ENCODE measurements at regions not wholly inside any gene's neighbourhood (a gene's known extent, or its start where the extent isn't known, plus 50 kb on each side); places are given as distances from the start of the nearest gene placed in this dataset.

DNA sequence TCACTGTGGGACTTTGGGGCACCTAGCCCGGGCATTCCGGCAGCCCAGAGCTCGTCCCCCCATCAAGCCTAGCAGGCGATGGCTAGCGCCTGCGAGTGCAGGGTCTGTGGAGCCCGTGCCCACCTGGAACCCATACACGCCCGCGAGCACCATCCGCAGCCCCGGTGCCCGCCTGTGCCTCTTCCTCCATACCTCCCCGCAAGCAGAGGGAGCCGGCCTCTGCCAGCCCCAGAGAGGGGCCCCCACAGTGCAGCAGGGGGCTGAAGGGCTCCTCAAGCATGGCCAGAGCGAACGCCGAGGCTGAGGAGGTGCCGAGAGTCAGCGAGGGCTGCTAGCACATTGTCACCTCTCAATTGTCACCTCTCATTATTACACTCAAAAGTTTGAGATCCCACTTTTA is 167.8 kb upstream of the EPHA6 start:
- TF ChIP-seq, protein P1, sequence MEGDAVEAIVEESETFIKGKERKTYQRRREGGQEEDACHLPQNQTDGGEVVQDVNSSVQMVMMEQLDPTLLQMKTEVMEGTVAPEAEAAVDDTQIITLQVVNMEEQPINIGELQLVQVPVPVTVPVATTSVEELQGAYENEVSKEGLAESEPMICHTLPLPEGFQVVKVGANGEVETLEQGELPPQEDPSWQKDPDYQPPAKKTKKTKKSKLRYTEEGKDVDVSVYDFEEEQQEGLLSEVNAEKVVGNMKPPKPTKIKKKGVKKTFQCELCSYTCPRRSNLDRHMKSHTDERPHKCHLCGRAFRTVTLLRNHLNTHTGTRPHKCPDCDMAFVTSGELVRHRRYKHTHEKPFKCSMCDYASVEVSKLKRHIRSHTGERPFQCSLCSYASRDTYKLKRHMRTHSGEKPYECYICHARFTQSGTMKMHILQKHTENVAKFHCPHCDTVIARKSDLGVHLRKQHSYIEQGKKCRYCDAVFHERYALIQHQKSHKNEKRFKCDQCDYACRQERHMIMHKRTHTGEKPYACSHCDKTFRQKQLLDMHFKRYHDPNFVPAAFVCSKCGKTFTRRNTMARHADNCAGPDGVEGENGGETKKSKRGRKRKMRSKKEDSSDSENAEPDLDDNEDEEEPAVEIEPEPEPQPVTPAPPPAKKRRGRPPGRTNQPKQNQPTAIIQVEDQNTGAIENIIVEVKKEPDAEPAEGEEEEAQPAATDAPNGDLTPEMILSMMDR (conservative IDR thresholded peaks at IDR 0.05; ENCODE audit: low read depth, low read length): no peak
- no peak for TF ChIP-seq EZH2 (IDR thresholded peaks at IDR 0.05; ENCODE audit: borderline replicate concordance, low read depth, low read length, poor library complexity, severe bottlenecking)
